GM19351 (cell line): ENCODE measurements at regions not wholly inside any gene's neighbourhood (a gene's known extent, or its start where the extent isn't known, plus 50 kb on each side); places are given as distances from the start of the nearest gene placed in this dataset.

Experiments used
- ATAC-seq: cut with Tn5 transposase; IDR thresholded peaks from one replicate; pipeline ENCODE4 v1.9.1; 2021; ENCODE audit warnings: mild to moderate bottlenecking, moderate library complexity; ENCODE audit not compliant: unreplicated experiment

DNA sequence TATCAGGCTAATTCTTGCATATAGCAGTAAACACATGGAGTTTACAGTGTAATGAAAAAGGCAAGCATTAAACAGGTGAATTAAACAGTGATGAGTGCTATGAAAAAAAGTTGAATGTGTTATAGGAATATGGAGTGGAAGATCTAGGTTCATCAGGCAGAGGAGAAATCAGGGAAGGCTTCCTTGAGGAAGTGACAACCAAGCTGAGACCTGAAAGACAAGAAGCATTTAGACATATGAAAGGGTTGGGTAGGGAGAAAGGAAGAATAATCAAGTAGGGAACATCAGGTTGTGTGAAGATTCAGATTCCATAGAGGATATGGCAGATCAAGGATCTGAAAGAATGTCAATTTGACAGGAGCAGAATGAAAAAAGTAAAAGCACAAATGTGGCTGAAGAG, 612.5 kb downstream of the PRELID2 start:
- ATAC-seq: no peak

DNA sequence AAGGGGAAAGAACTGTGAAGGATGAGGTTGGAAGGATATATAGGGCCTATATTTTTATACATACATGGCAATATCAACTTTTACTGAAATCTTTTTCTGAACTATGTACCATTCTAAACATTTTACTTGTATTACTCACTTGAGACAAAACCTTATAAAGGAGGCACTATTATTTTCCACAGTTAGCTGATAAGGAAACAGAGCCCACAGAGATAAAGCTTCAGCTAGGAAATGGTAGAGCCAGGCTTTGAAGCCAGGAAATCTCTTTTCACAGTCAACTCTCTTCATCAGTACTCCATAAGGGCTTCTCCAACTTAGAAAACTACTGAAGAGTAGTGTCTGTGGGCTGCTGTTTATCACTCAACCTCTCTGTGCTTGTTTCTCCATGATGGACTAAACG, 613.7 kb downstream of the PRELID2 start:
- no peak for ATAC-seq

DNA sequence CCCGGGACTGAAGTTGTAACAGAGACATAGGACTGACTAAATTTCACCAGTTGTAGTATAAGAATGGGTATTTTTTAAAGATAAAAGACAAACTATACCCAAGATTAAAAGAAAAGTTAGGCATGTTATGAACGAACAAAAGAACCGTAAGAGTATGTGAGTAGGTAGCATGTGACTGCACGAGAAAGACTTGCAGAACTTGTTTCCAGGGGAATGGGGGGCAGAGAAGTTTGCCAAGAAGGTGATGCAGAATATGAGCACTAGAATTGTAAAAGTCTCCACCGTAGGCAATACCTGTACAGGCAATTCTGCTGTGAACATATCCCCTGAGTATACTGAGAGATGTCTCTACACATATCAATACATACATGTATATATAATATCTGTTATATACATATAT, 614.7 kb downstream of the PRELID2 start:
- no peak for ATAC-seq

DNA sequence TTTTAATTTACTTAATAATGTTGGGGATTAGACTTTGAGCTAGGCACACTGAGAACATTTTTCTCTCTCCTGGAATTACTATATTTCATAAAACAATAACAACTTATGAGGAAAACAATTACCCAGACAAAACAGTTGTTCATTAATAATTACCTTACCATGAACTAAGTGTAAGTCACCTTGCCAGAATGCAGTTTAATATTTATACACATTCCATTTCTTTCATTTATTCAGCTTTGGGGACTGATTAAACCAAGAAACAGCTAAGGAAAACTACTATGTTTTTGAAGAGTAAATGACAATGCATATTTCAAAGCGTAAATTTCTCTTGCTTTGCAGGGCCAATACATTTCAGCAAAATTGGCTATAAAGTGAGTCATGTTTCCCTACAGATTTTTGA, 616.2 kb downstream of the PRELID2 start:
- ATAC-seq: no peak

DNA sequence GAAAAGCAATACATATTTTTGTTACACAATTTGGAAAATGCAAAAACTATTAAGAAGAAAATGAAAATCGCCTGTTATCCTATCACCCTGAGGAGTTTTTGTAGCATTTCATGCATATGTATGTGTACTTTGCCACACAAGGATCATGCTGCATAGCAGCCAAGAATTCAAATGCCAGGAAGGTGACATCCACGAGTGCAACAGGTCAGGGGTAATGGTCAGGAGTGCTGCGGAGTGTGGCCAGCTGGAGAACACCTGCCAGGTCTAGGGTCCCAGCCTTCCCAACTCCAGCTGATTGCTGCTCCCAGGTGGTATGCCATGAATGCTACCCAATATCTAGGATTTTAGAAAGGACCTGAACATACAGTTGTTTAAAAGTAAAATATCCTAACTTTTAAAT, 617.1 kb downstream of the PRELID2 start:
- ATAC-seq: no peak

DNA sequence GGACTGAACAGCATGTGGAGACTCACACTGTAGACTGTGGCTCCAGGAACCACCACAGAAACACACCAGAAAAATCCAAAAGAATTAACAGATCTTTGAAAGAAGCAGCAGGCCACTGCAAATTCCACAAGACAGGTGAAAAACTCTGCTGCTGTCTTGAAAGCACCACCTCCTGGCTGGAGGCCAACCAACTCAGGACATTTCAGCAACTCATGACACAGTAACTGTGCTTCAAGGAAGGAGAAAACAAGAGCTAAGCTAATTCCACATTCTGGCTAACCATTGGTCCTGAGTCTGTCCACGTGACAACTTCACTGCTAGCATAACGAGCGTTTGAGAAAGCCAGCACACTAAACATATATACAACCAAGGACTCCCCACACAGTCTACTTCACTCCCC, 625.1 kb downstream of the PRELID2 start:
- ATAC-seq: no peak

DNA sequence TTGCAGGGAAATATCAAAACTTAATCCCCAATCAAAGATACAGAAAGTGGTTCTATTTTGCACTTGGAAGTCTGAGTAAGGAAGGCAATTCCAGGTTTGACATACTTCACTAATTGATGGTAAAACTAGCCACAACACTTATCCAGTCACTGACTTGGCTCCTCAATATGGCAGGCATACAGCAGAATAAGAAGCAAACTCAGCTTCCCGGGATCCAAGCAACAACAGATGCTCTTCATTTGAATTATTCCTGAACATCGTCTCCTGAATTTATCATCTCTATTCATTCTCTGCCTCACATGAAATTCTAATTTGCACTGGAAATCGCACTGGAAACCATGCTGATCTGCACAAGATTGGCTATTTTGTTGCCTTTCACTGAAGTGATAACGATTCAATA, 629.6 kb downstream of the PRELID2 start:
- ATAC-seq: no peak

DNA sequence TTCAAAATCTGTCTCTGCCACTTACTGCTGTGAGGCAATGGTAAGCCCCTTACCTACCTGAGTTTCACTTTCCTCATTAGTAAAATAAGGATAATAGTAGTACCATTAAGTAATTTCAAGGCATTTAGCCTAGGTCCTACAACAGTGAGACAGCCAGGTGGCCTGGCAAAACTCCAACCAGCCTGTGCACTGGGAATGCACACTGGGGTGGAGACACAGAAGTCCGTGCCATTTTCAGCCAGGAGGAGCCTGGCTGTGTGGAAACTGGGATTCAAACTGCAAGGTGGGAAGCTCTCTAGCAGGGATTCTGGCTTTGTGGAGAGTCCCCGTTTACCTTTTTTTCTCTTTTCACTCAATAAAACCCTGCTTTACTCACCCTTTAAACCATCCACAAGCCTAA, 630.4 kb downstream of the PRELID2 start:
- ATAC-seq: no peak

DNA sequence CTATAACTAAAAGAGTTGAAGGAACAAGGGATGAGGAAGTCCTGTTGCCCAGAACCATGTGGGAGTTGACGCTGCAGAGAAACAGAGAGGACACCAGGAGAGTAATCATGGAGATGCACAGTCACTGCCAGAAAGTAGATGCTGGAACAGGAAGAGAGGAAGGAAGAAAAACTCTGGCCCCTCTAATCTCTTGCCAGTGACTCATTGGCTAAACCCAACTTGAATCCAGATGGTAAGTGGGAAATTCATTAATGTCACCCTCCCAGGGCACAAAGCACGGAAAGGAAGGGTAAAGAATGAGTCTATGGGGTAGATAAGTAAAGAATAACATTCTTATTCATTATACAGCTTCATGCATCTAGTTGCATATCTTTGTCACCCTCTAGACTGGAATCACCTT, 631.9 kb downstream of the PRELID2 start:
- ATAC-seq: no peak

DNA sequence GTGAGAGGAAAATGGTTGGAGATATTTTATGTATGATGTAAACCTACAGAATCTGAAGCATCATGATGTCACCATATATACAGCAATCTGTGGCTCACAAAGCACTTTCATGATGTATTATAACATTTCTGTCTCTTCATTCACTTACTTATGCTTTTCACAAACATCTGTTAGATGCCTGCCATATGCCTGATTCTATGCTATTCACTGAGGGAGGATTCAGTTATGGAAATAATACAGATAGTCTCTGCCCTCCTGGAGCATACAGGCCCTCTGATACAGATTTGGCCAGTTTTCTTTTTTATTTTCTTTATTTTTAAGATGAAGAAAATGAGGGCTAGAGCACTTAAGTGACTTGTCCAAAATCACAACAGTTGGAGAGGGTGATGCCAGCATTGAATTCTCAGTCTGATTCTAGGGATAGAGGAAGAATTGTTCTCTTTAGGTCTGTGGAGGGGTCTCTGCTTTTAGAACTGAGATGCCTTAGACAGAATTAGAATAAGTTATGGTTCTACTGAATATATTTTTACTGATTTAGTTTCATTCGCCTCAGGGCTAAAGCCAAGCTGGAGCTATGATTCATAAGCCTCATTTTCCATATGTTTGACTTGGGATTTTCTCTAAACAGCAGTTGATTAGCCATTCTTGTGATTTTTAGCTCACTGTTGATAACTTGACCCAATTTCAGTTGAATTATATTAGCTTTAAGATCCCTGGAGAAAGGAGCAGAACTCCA, 636.4 kb downstream of the PRELID2 start:
- ATAC-seq: no peak

DNA sequence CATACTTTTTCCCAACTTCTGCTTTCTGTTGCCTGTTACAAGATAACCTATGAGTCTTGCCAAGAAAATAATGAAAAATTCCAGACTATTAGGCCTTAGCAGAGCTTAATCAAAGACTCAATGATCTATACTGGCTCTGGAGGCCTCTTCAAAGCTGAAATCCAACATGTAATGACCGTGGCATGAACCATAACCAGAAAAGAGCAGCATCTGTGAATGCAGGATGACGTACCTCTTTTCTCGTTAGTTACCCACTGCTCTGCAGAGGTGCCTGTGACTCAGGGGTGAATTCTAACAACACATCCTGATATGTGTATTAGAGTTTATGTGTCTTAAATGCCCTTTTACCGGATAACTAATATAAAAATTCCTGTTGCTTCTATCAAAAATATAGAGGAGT, 645.4 kb downstream of the PRELID2 start:
- no peak for ATAC-seq

DNA sequence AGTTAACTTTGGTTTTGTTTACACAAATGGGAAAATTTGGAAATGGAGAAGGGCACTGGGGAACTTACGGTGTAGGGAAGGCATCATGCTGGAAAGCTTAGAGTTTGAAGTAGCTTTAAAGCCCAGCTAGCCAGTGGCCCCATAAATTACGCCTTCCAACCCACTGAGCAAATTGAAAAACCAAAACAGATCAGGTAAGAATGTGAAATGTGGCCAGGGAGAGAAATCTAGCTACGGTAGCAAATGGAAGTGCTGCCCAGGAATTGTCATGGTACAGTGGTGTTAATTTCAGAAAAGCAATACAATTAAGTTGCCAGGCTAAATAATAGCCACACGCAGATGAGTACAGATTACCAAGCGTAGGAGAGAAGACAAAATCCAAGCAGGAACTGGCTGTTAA, 654.8 kb downstream of the PRELID2 start:
- no peak for ATAC-seq

DNA sequence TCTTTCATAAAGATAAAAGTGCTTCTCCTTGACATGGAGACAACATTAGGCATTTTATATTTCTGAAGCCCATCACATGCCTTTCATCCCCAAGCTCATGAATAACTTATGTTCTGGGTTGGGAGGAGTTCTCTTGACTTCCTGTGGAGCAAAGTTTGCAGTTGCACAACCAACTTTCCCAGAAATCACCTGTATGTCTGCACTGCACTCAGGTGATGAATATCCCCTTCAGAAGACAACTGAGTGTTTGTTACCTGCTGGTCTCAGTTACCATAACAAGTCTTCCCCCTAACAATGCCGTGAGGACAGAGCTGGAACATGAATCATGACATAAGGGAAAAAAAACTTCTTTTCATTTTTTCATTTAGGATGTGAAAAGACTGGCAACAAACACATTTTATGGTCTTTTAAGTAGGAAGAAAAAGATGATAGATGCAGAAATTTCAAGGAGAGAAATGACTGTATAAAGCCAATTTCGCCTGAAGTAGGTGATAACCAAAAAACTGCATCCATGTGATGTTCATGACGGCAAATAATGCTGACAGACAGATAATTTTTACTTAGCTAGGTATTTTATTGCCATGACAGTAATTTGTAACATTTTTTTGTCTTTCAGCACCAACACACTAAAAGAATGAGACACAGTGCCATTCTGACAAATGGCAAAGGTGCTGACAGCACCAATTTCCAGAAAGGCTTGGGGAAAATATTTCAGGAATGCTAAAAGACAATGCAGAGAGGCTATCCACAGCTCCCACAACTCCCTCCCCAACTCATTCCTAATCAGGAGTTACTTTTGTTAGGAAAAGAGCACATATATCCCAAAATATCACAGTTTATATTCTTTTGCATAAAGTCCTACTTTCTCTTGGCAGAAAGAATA, 656.3 kb downstream of the PRELID2 start:
- ATAC-seq: no peak

DNA sequence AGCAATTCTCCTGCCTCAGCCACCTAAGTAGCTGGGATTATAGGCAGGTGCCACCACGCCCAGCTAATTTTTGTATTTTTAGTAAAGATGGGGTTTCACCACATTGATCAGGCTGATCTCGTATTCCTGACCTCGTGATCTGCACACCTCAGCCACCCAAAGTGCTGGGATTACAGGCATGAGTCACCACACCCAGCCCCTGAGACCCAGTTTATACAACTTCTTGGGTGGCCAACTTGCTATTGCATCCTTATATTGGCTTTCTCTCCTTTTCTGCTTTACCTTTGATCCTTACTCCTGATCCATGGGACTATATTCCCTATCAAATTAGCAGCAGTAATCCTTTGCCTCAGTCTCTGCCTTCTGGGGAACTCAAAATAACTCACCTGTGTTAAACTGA, 659.1 kb downstream of the PRELID2 start:
- ATAC-seq: no peak

DNA sequence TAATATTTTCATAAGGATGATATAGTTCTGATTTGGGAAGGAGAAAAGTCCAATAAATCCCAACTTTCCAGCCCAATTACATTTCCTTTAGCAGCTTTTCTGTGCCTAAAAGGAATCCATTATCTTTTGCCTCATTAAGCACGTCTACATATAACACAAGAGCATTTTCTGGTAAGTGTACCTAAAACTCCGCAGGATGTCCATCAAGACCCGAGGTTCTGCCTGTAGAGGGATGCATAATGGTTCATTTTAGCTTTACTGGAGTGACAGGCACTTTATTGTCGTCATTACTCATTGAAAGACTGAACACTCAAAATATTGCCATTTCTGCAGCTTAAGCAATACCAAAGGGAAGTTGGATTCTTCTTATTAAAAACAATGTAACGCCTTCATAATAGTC, 669.0 kb downstream of the PRELID2 start:
- ATAC-seq: no peak

DNA sequence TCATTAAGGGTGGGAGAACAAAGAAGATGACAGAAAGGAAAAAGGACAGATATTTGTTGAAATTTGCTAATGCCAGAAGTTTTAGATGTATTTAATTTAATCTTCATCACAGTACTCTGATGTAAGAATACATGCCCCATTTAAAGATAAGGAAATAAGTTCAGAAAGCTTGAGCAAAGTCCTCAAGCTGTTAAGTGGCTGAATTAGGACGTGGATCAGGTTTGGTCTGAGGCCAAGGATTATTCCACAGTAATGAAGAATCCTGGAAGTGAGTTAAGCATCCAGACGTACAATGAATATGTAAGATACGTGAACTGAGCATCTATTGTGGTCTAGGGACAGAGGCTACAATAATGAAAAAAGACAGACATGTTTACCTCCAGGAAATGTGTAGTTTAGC, 671.3 kb downstream of the PRELID2 start:
- ATAC-seq: no peak

DNA sequence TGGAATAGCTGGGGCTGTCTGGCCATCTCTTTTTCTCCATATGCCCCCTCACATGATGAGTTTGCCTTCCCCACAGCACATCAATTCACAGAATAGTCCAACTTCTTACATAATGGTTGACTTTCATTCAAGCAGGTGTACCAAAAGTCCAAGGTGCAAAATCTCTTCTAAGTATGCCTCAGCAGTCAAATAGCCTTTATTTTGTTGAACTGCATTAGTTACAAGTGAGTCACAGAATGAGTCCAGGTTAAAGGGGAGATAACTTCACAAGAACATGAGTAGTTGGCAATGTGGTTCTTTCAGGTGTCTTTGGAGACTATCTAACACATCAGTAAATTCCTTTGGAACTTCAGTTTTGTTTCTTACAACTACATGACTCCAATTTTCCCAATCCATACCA, 672.5 kb downstream of the PRELID2 start:
- no peak for ATAC-seq

DNA sequence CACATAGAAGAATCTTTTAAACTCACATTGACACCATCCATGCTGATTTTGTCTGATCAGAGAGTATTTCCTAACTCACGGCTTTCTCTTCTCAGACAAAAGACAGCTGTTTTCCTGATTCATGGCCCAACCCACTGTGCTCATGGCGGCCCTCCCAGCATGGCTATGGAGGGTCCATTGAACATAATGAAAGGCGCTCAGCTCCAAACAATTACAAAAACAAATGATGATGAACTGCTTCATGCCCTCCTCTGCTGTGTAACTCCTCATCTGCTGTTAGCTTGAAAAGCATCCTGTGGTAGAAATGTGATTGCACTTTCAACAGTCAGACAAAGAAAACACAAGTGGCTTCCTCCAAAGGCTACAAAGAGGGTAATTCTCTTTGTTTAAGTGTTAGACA, 673.8 kb downstream of the PRELID2 start:
- ATAC-seq: no peak

DNA sequence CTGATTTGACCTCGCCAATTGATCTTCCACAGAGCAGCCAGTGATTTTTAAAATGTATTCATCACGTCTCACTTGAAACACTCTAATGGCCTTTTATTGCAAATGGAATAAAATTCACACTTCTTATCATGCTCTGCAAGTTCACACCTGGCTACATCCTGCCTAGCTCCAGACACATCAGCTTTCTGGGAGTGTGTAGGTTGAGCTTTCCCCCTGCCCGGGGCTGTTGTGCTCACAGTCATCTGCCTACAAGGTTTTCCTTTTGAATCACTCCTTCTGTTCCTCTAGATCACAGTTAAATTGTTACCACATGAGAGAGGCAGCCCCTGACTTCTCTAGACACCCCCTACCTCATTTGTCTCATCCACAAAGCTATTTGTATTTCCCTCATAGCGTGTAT, 674.5 kb downstream of the PRELID2 start:
- ATAC-seq: no peak

DNA sequence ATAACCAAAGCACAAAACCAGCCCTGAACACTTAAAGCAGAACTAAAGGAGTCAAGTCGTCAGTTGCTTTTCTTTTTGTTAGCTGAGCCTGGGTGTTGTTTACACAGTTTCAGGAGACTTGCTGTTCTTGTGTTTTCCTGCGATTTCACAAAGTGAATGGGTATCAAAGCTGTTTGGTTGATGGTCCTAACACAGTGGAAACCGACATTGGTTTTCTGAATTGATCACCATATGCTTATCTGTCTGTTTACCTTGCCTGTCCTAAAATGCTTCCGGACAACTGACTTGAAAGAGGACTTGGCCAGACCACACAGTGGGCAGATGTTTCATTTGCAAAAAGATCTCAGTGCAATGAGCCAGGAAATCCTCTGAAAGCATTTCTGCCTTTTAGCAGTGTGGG, 676.4 kb downstream of the PRELID2 start:
- no peak for ATAC-seq

DNA sequence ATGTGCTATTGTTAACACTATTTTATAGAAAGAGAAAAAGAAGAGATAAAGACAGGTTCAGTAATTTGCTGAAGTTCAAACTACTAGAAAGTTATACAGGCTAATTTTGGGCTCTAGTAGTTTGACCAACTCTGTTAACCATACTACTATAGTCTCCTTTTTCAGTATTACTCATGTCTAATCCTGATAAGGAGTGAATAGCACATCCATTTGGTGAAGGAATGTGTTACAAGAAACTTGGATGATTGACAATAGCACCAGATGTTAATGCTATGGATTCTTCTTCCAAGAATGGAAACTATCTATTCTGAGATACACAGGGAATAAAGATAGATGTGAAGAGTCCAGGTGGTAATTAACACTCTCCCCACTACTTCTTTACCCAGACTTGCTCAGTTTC, 677.3 kb downstream of the PRELID2 start:
- ATAC-seq: no peak

DNA sequence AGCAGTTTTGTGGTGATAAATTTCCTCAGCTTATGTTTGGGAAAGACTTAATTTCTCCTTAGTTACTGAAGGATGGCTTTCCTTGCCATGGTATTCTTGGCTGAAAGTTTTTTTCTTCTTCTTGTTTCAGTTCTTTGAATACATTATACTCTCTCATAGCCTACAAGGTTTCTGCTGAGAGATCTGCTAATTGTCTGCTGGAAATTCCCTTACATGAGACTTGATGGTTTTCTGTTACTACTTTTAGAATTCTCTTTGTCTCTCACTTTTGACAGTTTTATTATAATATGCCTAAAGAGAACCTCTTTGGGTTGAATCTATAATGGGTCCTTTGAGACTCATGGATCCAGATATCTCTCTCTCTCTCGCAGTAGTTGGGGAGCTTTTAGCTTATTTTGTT, 693.6 kb downstream of the PRELID2 start:
- ATAC-seq: peak; percentile 54
